ENCODE measurements at regions not wholly inside any gene's neighbourhood (a gene's known extent, or its start where the extent isn't known, plus 50 kb on each side); places are given as distances from the start of the nearest gene placed in this dataset.

DNA sequence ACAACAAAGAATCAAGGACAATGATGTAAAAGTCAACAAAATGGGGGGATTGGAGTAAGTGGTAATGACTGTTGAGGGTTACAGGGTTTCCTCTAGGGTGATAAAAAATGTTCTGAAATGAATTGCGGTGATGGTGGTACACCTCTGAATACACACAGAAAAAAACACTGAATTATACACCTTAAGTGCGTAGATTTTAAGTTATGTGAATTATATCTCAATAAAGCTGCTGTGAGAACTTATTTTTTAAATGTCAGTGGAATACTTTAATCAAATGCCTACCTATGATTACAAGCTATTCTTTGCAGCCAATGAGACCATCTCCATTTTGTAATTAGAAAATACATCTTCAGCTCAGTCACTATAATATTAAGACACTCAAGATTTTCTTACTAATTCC is 53.5 kb downstream of the ZNF608 start:
- Histone ChIP-seq H3K27me3 (no peaks in the 10 kb centered on the region), H3K36me3 (no peaks in the 10 kb centered on the region), H3K9me3 (no peaks in the 10 kb centered on the region), H3K4me1 (peaks cover 8% of the 10 kb centered on the region), H3K4me3 (no peak overlapping the region), H3K27ac (no peak overlapping the region)
- no peak for TF ChIP-seq POLR2AphosphoS5 (IDR thresholded peaks at IDR 0.05)
- TF ChIP-seq, protein P1, sequence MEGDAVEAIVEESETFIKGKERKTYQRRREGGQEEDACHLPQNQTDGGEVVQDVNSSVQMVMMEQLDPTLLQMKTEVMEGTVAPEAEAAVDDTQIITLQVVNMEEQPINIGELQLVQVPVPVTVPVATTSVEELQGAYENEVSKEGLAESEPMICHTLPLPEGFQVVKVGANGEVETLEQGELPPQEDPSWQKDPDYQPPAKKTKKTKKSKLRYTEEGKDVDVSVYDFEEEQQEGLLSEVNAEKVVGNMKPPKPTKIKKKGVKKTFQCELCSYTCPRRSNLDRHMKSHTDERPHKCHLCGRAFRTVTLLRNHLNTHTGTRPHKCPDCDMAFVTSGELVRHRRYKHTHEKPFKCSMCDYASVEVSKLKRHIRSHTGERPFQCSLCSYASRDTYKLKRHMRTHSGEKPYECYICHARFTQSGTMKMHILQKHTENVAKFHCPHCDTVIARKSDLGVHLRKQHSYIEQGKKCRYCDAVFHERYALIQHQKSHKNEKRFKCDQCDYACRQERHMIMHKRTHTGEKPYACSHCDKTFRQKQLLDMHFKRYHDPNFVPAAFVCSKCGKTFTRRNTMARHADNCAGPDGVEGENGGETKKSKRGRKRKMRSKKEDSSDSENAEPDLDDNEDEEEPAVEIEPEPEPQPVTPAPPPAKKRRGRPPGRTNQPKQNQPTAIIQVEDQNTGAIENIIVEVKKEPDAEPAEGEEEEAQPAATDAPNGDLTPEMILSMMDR (IDR thresholded peaks at IDR 0.05): no peak
- no peak for TF ChIP-seq EP300 (IDR thresholded peaks at IDR 0.05)
- no peak for TF ChIP-seq POLR2A (IDR thresholded peaks at IDR 0.05)
- no peak for DNase-seq (ENCODE audit: low spot score in 2 of 2)
- WGBS: 98% methylated on average over 2 of the region's 2 CpGs

DNA sequence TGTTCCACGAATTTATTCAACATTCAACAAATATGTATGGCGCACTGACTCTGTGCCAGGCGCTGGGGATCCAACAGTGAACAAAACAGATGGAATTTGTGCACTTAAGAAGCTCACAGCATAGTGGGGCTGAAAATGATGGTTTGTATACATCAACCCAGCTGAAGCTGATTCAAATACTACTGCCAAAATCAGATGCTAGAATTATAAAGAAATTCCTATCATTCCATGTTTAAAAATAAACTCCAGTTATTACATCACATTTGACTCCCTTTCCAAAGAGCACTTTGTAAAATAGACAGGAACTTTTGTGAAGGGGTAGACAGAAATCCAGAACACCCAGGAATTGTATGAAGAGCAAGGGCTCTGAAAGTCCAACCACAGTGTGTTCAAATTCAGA is 54.1 kb downstream of the ZNF608 start:
- no peaks in the 10 kb centered on the region for H3K27me3 ChIP-seq
- WGBS: 70% methylated on average over 3 of the region's 3 CpGs
- TF ChIP-seq EP300 (IDR thresholded peaks at IDR 0.05) (no peak), POLR2AphosphoS5 (IDR thresholded peaks at IDR 0.05) (no peak)
- peaks cover 8% of the 10 kb centered on the region for H3K4me1 ChIP-seq
- H3K9me3 ChIP-seq: no peaks in the 10 kb centered on the region
- H3K36me3 ChIP-seq: no peaks in the 10 kb centered on the region
- no peak overlapping the region for H3K27ac ChIP-seq
- H3K4me3 ChIP-seq: no peak overlapping the region
- DNase-seq (ENCODE audit: low spot score in 2 of 2): no peak

DNA sequence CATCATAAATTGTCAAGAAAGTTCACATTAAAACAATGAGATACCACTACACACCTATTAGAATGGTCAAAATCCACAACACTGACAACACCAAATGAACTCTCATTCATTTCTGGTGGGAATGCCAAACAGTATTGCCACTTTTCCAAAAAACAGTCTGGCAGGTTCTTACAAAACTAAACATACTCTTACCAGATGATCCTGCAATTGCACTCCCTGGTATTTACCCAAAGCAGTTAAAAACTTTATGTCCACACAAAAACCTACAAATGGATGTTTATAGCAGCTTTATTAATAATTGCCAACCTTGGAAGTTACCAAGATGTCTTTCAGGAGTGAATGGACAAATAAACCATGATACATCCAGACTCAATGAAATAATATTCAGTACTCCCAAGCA is 56.8 kb downstream of the ZNF608 start:
- Histone ChIP-seq H3K27ac (no peak overlapping the region), H3K9me3 (no peaks in the 10 kb centered on the region), H3K36me3 (no peaks in the 10 kb centered on the region), H3K4me3 (no peak overlapping the region), H3K27me3 (no peaks in the 10 kb centered on the region), H3K4me1 (peaks cover 8% of the 10 kb centered on the region)
- no peak for DNase-seq (ENCODE audit: low spot score in 2 of 2)
- TF ChIP-seq, protein P1 (IDR thresholded peaks at IDR 0.05): no peak
- TF ChIP-seq POLR2AphosphoS5 (IDR thresholded peaks at IDR 0.05) (no peak), EP300 (IDR thresholded peaks at IDR 0.05) (no peak), POLR2A (IDR thresholded peaks at IDR 0.05) (no peak)

DNA sequence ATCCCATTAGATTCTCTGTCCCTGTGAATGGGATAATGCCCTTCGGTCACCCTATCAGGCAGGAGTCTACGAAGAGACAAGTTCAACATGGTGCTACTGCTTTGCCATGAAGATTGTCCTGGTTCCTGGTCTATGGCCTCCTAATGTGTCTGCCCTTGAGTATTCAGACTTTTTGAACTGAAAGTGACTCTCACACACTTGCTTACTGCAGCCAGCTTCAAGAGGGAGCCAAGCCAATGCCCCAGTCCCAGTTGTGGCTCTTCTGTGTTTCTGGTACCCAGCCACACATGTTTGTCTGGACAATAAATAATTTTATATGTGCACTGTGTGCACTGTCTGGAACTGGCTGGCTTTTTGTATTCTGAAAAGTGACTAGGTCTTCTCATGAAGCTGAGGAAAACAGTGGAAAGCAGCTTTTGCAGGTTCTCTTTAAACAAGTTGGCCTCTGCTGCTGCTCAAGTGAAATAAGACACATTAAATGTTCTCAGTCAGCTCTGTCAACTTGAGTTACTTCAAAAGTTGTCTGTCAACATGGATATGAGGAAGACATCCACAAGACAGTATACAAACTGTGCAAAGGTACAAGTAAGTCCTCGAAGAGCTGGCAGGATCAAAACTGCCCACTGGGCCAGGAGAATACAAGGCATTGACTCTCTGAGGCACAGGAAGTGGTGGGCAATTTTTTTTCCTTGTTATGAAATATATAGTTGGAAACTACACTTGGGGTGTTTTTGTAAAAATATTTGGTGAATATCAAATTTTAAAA is 60.0 kb downstream of the ZNF608 start:
- Histone ChIP-seq H3K27ac (no peak overlapping the region), H3K36me3 (no peaks in the 10 kb centered on the region), H3K4me3 (no peak overlapping the region), H3K27me3 (no peaks in the 10 kb centered on the region), H3K9me3 (no peaks in the 10 kb centered on the region), H3K4me1 (no peaks in the 10 kb centered on the region)
- no peak for DNase-seq (ENCODE audit: low spot score in 2 of 2)
- TF ChIP-seq, protein P1 (IDR thresholded peaks at IDR 0.05): no peak
- TF ChIP-seq POLR2A (IDR thresholded peaks at IDR 0.05): no peak
- TF ChIP-seq POLR2AphosphoS5 (IDR thresholded peaks at IDR 0.05): no peak
- no peak for TF ChIP-seq EP300 (IDR thresholded peaks at IDR 0.05)
- 83% methylated on average over 3 of the region's 3 CpGs for WGBS

DNA sequence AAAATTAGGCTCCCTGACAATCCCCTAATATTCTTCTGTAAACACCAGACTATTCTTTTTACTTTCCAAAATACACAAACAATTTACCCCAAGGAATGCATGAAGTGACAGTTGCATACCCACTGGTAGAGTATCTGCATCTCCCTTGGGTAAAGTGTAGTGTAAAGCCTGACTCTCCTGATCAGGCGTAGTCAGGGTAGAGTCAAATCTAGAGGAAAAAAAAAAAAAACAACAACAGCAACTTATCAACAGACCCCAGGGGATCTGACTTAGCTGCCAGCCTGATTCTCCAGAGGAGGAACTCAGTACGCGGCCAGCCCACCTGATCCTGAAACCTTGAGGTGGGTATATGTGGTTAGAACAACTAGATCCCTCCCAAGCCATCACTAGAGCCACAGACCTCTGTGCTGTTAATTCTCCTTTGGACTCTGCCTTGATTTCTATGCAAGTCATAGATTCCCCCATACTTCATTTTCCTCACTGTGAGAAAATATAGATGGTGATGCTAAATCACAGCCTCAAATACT is 61.0 kb downstream of the ZNF608 start:
- WGBS: 84% methylated on average over 3 of the region's 3 CpGs
- no peaks in the 10 kb centered on the region for H3K4me1 ChIP-seq

More for the DNA sequence above, 61.0 kb downstream of the ZNF608 start:
- Histone ChIP-seq H3K36me3 (no peaks in the 10 kb centered on the region), H3K27me3 (no peaks in the 10 kb centered on the region), H3K4me3 (no peak overlapping the region), H3K27ac (no peak overlapping the region), H3K9me3 (no peaks in the 10 kb centered on the region)
- TF ChIP-seq, protein P1 (IDR thresholded peaks at IDR 0.05): no peak
- TF ChIP-seq POLR2A (IDR thresholded peaks at IDR 0.05) (no peak), POLR2AphosphoS5 (IDR thresholded peaks at IDR 0.05) (no peak), EP300 (IDR thresholded peaks at IDR 0.05) (no peak)
- DNase-seq (ENCODE audit: low spot score in 2 of 2): no peak
